ENCODE measurements at regions not wholly inside any gene's neighbourhood (a gene's known extent, or its start where the extent isn't known, plus 50 kb on each side); places are given as distances from the start of the nearest gene placed in this dataset.

DNA sequence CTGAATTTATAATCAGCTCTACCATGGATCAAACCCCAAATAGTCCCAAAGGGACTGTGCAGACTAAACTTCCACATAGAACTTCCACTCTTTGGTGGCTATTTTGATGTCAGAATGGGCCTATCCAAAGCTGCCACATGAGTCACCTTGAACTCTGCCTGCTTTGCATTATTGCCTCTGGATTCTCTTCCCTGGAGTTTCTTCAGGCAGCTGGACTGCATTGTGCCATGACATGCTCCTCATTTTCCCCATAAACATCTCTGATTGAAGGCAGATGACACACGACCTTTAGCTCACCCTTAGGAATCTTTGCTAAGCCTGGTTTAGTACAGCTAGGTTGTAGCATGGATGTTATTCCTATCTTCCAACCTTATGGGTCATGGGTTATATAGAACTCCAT is 251.7 kb downstream of the FZD1 start:
- DNase-seq (ENCODE audit: low read depth in 4 of 4, low spot score in 2 of 4) = no peak

DNA sequence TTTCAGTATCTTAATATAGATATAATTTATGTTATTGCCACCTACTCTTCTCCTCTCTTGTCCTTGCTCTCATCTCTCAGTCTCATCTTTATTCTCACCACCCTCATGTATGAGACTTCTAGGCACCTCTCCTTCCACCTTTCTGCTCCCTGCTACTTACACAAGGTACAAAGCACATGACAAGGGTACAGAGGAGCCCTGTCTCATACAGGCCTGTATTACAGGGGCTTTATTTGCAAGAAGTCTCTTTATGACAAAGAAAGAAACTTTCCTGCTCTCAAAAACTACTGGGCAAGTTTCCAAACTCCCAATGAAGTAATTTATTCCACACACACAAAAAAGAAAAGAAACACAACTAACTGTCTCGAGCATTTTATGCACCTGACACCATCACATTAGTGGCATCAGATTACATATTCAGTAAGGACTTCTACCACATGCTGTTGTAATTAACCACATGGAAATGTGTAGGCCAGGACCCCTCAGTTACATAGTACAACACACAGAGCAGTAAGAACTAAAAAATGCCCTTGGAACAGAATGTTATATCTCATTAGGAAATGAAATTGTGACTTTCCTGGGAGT is 253.1 kb downstream of the FZD1 start:
- DNase-seq (ENCODE audit: low read depth in 4 of 4, low spot score in 2 of 4) = no peak

DNA sequence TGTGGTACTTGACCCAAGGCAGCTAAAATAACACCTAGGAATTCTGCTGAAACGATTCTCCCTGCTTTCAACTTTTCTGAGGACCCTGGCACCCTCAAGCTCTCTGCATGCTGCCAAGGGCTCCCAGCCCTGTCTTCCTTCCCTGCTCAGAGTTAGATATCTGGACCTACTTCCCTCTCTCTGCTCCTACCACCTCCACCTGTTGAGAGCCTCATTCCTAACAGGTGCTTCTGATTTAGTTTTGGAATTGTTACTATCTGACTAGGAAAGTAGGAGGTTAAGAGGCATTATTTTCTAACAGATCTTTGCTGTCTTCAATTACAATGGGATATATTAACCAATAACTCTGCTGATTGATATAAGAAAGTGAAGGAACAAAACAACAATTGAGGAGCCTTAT is 253.8 kb downstream of the FZD1 start:
- no peak for DNase-seq (ENCODE audit: low read depth in 4 of 4, low spot score in 2 of 4)

DNA sequence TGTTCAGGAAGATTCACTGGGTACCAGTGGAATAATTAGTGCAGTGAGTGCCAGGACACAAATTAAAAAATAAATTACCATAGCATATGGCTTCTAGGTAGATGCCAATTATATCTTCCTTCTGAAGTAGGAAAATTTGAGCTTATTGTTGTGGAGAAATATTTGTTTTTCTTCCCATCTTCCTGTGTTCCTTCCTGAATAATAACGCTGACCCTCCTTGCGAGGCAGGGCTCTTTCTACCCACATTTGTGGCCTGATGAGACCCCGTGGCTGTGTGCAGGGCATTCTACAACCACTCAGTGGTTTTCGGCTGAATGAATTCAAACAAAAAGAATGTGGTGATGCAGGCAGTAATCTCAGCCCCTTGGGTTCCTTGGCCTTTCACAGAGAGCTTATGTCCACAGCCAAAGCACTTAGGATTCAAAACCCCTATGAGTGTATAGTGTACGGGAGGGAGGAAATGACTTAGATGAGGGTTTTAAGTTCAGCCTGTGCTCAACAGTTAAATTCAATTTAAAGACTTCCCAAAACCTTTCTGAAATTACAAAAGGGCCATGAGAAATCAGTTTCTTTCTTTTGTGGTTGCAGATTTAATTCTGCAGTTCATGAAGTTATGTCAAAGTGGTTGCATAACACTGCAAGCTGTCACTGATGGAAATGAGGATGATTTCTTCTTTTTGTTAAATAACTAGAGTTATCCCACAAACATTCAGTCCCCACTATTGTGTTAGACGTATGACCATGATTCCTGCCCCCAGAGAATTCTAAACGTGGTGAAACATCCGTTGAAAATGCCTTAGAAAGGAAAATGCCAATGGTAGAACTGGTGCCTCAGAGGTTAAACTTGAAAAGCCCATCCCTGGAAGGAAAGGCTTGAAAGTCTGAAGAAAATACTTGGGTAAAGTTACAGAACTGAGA is 255.3 kb downstream of the FZD1 start:
- no peak for DNase-seq (ENCODE audit: low read depth in 4 of 4, low spot score in 2 of 4)

DNA sequence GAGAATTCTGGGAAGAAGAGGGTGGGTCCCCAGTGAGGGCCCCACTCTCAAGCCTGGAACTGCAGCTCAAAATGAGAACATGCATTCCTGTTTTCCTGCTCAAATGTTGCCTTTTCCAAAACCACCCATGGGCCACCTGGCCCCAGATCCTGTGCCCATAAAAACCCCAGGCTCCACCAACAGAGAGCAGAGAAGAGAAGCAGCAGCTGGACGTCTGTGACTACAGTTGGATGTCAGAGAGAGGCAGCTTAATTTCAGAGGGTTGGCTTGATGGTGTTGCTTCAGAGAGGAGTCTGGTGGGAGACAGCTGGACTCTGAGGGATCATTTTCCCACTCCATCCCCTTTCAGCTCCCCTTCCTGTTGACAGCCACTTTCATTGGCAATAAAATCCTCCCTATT is 256.4 kb downstream of the FZD1 start:
- no peak for DNase-seq (ENCODE audit: low read depth in 4 of 4, low spot score in 2 of 4)

DNA sequence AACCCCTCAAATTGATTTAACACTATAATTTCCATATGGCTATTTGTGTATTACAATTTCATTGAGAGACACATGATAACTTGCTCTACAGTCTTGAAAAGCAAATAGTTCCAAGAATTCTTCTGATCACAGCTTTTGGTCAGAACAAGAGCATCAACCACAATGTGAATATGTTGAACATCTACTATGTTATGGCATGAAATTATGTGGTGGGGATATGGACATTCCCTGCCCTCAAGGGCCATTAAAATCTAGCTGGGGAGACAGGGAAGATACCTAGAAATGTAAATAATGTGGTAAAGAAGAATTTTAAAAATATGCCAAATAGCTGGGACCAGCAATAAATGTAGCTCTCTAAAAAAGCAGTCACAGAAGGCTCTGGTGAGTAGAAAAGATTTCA is 262.2 kb downstream of the FZD1 start:
- no peak for DNase-seq (ENCODE audit: low read depth in 4 of 4, low spot score in 2 of 4)

DNA sequence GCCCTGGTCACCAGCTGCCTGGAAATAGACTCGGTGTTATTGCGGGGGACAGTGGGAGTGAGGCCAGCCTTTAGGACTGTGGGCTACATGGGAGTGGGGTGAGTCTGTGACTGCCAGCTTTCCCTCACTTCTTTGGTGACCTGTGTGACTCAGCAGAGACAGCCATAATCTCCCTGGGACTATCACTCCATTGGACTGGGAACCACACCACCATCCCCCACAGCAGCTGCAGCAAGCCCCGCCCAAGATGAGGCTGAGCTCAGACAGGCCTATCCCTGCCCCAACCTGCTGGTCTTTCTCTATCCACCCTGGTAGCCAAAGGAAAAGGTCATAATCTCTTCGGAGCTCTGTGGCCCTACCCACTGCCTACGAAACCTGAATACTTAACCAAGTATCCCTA is 263.2 kb downstream of the FZD1 start:
- no peak for DNase-seq (ENCODE audit: low read depth in 4 of 4, low spot score in 2 of 4)

DNA sequence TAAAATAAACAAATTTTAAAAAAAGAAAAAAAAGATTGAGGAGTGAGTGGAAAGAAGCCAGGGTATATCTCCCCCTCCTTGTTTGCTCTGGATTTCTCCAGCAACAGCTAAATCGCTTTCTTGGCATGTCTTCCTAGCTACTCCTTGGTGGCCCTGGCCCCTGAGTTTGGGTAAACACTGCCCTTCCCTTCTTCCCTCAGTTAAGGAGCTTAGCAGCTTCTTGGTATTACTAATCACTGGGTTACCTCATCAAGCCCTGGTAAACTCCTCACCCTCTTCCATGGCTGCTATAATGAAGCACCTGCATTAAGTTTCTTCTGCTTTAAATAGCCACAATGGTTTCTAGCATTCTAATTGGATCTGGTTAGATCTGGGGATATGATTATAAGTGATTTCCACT is 269.8 kb downstream of the FZD1 start:
- DNase-seq (ENCODE audit: low read depth in 4 of 4, low spot score in 2 of 4) = no peak

DNA sequence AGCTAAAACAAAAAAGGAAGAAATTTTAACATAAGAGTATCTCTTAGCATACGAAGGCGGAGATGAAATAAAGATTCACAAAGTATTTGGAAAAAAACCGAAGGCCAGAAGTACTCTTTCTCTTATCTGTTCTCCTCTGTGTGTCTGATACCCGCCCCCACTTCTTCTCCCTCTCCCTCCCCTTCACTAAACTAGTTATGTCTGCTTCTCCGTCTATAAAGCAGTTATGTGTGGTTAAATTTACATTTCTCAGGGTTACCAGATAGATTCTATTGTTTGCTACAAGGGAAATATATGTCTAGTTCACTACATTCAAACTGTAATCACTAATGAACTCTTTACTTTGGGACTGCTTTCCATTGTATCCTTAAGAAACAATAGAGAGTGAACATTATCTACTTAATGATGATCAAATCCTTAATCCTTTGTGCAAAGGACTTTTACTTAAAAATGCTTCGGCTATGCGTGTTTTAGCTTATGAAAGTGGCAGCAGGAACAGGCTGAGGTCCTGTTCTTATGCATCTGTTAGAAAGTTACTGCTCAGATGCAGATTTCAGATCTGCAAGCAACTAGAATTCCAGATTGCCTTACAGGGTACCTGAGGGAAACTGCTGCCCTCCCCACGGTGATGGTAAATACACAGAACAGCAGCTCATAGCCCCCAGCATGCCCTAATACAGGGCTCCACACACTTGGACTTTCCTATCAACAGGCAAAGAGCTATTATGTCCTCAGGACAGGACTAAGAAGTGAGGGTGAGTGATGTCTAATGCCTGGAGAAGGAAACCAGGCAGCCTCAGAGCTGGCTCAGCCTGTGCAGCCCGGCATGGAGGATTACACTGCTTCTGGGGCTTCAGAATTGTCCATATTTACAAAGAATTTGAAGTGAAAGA is 273.3 kb downstream of the FZD1 start:
- DNase-seq (ENCODE audit: low read depth in 4 of 4, low spot score in 2 of 4) = no peak

DNA sequence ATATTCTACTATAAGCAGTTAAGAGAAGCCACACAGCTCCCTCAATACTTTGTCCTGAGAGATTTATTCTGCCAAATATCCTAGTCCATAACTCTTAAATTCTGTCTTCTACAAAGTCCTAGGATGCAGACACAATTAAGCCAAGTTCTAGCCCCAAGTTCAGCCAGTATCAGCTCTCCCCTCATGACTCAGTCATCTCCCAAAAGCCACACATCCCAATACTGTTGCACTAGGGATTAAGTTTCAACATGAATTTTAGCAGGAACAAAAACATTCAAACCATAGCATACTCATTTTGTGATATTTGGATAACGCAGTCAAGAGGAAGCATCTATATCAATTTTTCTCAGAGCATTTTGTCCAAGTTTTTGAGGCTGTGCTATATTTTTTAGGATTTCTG is 277.4 kb downstream of the FZD1 start:
- no peak for DNase-seq (ENCODE audit: low read depth in 4 of 4, low spot score in 2 of 4)

DNA sequence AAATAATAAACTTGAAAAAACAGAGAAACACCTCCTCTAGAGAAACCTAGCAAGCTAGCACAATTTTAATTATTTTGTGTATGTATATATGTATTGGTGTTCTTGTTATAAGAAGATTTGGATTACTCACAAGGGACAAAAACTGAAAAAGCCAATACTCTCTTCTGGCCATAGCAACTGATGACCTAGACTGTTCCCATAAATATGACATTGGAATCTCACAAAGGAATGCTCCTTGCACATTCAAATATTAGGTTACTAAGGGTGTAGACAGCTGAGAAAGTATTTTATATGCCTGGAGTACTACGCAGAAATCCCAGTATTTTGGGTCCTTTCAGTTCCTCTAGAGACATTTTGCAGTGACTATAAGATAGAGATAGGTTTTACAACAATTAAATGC is 279.4 kb downstream of the FZD1 start:
- DNase-seq (ENCODE audit: low read depth in 4 of 4, low spot score in 2 of 4) = no peak

DNA sequence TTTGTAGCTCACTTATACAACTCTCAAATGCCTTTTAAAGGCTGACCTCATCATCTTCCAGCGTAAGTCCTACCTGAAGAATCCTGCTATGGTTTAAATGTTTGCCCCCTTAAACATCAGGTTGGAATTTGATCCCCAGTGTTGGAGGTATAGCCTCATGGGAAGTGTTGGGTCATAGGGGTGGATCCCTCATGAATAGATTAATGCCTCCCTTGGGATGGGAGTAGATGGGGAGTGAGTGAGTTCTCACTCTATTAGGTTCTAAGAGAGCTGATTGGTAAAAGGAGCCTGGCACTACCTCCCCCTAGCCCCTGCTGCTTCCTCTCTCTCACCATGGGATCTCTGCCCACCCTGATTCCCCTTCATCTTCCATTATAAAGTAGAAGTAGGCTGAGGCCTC is 285.6 kb downstream of the FZD1 start:
- no peak for DNase-seq (ENCODE audit: low read depth in 4 of 4, low spot score in 2 of 4)

DNA sequence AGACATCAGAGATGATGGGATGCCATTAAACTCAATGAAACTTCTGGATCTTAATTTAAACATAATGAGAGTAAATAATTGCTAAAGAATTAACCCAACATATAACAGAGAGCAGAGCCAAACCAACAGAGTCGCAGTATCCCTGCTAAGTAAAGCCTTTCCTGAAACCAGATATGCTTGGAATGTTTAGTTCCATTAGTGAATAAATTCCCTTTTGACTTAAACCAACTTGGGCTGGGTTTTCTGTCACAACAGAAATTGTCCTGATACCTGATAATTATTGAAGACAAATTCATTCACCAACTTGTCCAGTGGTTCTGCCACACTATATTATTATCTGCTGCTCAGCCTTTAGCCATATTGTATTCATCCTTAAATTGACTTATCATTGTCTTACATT is 286.7 kb downstream of the FZD1 start:
- no peak for DNase-seq (ENCODE audit: low read depth in 4 of 4, low spot score in 2 of 4)

DNA sequence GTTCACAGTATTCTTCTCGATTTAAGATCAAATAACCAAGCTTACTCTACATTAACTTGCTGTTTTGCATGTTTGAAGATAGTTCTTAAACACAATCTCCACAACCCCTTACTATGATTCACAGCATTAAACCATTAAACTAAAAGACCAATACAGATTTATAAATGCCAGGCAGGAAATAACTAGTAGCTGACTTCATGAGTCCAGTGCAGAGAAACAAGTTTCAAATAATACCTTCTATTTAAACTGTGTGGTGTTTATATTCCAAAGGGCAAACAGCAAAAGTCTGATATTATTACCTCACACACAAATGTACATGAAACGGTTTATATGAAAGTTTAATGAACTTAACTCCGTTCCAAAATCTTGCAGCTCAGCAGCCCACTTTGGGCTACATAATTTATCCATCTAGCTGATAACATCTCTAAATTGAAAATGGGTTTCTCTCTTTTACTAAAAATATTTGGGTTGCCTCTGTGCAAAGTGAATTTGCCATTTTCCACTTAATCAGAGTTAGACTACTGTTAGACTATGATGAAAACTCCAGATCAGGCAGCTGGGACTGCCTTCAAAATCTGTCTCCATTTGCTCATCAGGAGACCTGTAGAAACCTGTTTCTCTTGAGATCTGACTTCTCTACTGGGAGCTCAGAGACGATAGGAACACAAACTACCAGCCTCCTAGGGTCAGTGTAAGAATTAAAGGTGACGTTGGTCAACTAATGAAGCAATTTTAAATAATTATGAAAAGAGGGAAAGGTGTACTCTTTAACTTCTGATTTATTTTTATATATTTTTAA is 287.3 kb downstream of the FZD1 start:
- DNase-seq (ENCODE audit: low read depth in 4 of 4, low spot score in 2 of 4) = no peak

DNA sequence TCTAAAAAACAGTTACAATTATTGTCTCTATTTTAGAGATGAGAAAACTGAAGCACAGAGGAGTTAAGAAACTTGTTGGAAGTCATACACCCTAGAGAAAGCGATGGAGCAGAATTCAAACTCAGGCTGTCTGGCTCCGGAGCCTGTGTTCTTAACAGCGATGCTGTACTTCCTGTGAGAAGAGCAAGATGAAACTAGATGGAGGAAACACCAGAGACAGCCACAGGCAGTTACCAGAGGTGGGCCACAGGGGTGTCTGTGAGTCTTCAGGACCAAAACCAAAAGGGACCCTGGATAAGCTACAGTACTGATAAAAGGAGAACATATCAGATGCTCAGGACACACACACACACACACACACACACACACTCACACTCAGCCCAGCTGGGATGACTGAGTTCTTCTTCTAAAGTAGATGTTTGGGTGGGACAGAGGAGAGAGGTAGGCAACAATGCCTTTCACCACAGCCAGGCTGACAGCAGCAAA is 289.2 kb downstream of the FZD1 start:
- DNase-seq (ENCODE audit: low read depth in 4 of 4, low spot score in 2 of 4) = no peak

DNA sequence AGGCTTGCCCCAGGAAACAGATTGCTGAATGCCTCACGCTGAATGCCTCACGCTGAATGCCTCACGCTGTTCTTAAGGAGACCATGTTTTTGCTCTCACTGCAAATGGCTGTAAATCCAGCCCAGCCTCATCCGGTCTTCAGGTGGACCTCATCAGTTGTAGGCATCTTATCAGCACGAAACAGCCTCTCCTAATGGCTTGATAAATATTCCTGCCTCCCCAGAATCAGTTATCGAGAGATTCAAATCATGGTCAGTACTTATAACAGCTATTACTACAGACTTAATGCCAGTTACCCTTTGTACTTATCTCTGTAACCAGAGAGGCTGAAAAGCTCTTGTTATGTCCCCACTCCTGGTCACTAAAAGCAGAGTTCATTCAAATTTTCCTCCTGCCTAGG is 290.6 kb downstream of the FZD1 start:
- DNase-seq (ENCODE audit: low read depth in 4 of 4, low spot score in 2 of 4) = no peak

DNA sequence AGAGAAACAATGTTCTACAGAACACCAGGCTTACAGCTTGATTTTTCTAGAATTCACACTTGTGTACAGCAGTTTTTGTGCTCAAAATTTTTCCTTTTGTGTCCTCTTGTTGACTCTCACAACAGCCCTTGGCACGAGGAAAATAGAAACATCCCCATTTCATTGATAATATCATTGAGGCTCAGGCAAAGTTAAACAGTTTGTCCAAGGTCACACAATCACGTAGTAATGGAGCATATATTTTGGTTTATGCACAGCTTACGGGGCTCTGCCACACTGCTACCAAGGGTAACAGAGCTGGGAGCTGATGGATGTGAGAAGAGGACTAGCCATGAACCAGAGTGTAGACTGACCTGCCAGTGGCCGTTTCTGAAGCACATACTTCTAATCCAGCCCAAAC is 292.0 kb downstream of the FZD1 start:
- no peak for DNase-seq (ENCODE audit: low read depth in 4 of 4, low spot score in 2 of 4)

DNA sequence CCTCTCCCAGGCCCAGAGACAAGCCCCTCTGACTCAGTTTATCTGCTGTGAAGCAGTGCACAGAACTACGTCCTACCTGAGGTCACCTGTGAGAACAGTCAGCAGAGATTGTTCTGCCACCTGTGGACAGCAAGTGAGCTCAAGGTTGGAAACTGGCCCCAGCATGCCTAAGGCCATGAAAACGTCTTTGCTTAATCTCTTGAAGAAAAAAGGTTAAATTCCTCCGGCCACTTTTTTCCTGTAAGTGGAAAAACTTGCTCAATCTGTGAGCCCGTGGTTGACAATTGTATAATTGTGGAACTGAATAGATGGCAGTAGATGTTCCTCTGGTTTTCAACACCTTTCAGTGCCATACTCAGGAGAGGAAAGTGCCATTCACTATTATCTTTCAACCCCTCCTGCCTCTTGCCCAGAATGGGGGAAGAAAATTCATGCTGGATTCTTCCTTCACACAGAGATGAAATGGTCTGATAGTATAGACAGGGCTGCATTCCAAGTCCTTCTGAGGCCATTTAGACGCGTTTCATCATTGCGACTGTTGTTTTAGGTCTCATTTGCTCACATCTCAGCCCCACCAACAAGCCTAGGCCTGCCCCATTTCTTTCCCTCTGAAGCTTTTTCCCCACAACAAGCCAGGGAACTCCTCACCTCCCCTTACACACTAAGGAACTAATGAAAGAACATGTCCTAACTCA is 292.9 kb downstream of the FZD1 start:
- no peak for DNase-seq (ENCODE audit: low read depth in 4 of 4, low spot score in 2 of 4)

DNA sequence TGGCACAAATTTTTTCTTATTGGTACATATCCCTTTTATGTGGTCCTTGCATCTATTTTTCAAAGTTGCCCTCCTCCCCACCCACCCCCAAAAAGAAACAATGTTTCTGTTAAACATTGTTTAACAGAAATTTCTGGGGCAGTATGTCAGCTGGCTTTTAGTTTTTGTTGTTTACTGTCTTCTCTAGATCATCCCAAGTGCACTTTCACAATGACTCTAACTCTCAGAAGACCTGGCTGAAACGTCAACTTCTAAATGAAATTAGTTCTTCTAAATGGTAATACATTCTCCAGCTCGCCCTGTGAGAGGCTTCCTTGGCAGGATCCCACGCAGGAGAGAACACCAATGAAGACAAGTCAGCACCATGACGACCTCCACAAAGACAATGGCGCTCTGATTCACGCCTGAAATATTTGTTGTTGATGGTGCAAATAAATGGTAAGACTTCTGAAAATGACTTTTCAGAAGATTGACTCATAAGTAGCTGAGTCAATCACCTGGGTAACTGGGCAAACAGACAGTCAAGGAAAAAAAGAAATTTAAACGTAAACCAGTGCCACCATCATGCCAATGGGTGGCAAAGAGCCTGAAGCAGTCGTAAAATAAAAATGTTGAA is 293.7 kb downstream of the FZD1 start:
- DNase-seq (ENCODE audit: low read depth in 4 of 4, low spot score in 2 of 4) = no peak
